WTC11 (cell line): ENCODE measurements at regions not wholly inside any gene's neighbourhood (a gene's known extent, or its start where the extent isn't known, plus 50 kb on each side); places are given as distances from the start of the nearest gene placed in this dataset.

Source experiments
- ATAC-seq: fragments of 200-7000 bp; cut with Tn5 transposase; 2 replicates; pipeline ENCODE4 v1.10.0; 2021; ENCODE audit warnings: mild to moderate bottlenecking, moderate library complexity
- CTCF ChIA-PET: fragments of 300-600 bp; sonication (Branson Sonifier 250); formaldehyde crosslinking; loops from one replicate; lab custom pipeline; 2021; ENCODE audit warnings: antibody characterized with exemption; lab: Charles Lee
- POLR2A ChIA-PET: fragments of 350-600 bp; sonication (Branson Sonifier 250); formaldehyde crosslinking; loops from one replicate; lab custom pipeline; 2021; ENCODE audit warnings: antibody characterized with exemption; lab: Charles Lee
- DNase-seq: peaks from one replicate; pipeline ENCODE4 v3.0.0; 2021; ENCODE audit warnings: low spot score
- H3K27ac Mint-ChIP-seq: 2 replicates; pipeline ENCODE4 v1.8.0; 2021; ENCODE audit warnings: mixed read lengths
- H3K27me3 Mint-ChIP-seq: 2 replicates; pipeline ENCODE4 v1.8.0; 2021; ENCODE audit warnings: low read depth, mild to moderate bottlenecking, moderate library complexity, mixed read lengths
- H3K36me3 Mint-ChIP-seq: 2 replicates; pipeline ENCODE4 v1.8.0; 2021; ENCODE audit warnings: mixed read lengths
- H3K4me1 Mint-ChIP-seq: 2 replicates; pipeline ENCODE4 v1.8.0; 2022; ENCODE audit warnings: mixed read lengths
- H3K4me3 Mint-ChIP-seq: 2 replicates; pipeline ENCODE4 v1.8.0; 2021; ENCODE audit warnings: mild to moderate bottlenecking, moderate library complexity, mixed read lengths
- H3K9me3 Mint-ChIP-seq: 2 replicates; pipeline ENCODE4 v1.8.0; 2021; ENCODE audit warnings: mixed read lengths
- ELF4 ChIP-seq: sonication (generic); formaldehyde crosslinking; IDR thresholded peaks from 2 replicates; pipeline ENCODE4 v1.8.1; 2022; ENCODE audit warnings: low read depth, mild to moderate bottlenecking, moderate library complexity, missing genetic modification reagents
- ETV6 ChIP-seq: sonication (generic); formaldehyde crosslinking; IDR thresholded peaks from 2 replicates; pipeline ENCODE4 v1.8.1; 2022; ENCODE audit warnings: mild to moderate bottlenecking, missing genetic modification reagents
- IRF2 ChIP-seq: sonication (generic); formaldehyde crosslinking; IDR thresholded peaks from 2 replicates; pipeline ENCODE4 v1.8.0; 2022; ENCODE audit warnings: low read depth, missing genetic modification reagents, borderline replicate concordance
- NR2C2 ChIP-seq: sonication (generic); formaldehyde crosslinking; IDR thresholded peaks from 2 replicates; pipeline ENCODE4 v1.8.0; 2022; ENCODE audit warnings: mild to moderate bottlenecking, missing genetic modification reagents
- OVOL2 ChIP-seq: fragments of 250-450 bp; sonication (Bioruptor Pico); IDR thresholded peaks from 2 replicates; pipeline ENCODE4 v1.9.0; 2021; ENCODE audit warnings: mild to moderate bottlenecking, borderline replicate concordance
- SP1 ChIP-seq: sonication (generic); formaldehyde crosslinking; conservative IDR thresholded peaks from 2 replicates; pipeline ENCODE4 v1.8.1; 2022; ENCODE audit warnings: missing genetic modification reagents
- TCF7 ChIP-seq: sonication (generic); formaldehyde crosslinking; IDR thresholded peaks from 2 replicates; pipeline ENCODE4 v1.8.0; 2022; ENCODE audit warnings: mild to moderate bottlenecking, low read depth, missing genetic modification reagents, moderate library complexity
- TP53 ChIP-seq: sonication (generic); formaldehyde crosslinking; IDR thresholded peaks from 2 replicates; pipeline ENCODE4 v1.8.1; 2023; ENCODE audit warnings: mild to moderate bottlenecking, missing genetic modification reagents
- ZNF121 ChIP-seq: sonication (generic); formaldehyde crosslinking; IDR thresholded peaks from 2 replicates; pipeline ENCODE4 v1.8.0; 2023; ENCODE audit warnings: missing genetic modification reagents
- ZNF232 ChIP-seq: sonication (generic); formaldehyde crosslinking; IDR thresholded peaks from 2 replicates; pipeline ENCODE4 v1.8.0; 2022; ENCODE audit warnings: mild to moderate bottlenecking, missing genetic modification reagents
- ZNF396 ChIP-seq: fragments of 250-450 bp; sonication (Bioruptor Pico); IDR thresholded peaks from 2 replicates; pipeline ENCODE4 v1.8.0; 2021; ENCODE audit warnings: mild to moderate bottlenecking, moderate library complexity, borderline replicate concordance
- TF ChIP-seq, protein P1 (sequence below): fragments of 250-450 bp; sonication (Bioruptor Pico); IDR thresholded peaks from 2 replicates; pipeline ENCODE4 v1.9.0; 2021; ENCODE audit warnings: mild to moderate bottlenecking
- TF ChIP-seq, protein P2 (sequence below): sonication (generic); formaldehyde crosslinking; IDR thresholded peaks from 2 replicates; pipeline ENCODE4 v1.8.1; 2023; ENCODE audit warnings: mild to moderate bottlenecking, missing genetic modification reagents, moderate library complexity
- TF ChIP-seq, protein P3 (sequence below): sonication (generic); formaldehyde crosslinking; IDR thresholded peaks from 2 replicates; pipeline ENCODE4 v1.8.0; 2022; ENCODE audit warnings: mild to moderate bottlenecking, missing genetic modification reagents
- TF ChIP-seq, protein P4 (sequence below): sonication (generic); formaldehyde crosslinking; IDR thresholded peaks from 2 replicates; pipeline ENCODE4 v1.8.1; 2023; ENCODE audit warnings: mild to moderate bottlenecking, missing genetic modification reagents, moderate library complexity
- TF ChIP-seq, protein P5 (sequence below): sonication (generic); formaldehyde crosslinking; IDR thresholded peaks from 2 replicates; pipeline ENCODE4 v1.8.1; 2022; ENCODE audit warnings: low read depth, mild to moderate bottlenecking, moderate library complexity, missing genetic modification reagents, borderline replicate concordance
- TF ChIP-seq, protein P6 (sequence below): sonication (generic); formaldehyde crosslinking; conservative IDR thresholded peaks from 2 replicates; pipeline ENCODE4 v1.8.1; 2022; ENCODE audit warnings: mild to moderate bottlenecking, missing genetic modification reagents
- TF ChIP-seq, protein P7 (sequence below): sonication (generic); formaldehyde crosslinking; IDR thresholded peaks from 2 replicates; pipeline ENCODE4 v1.8.0; 2022; ENCODE audit warnings: missing genetic modification reagents
- TF ChIP-seq, protein P8 (sequence below): sonication (generic); formaldehyde crosslinking; IDR thresholded peaks from 2 replicates; pipeline ENCODE4 v1.8.0; 2023; ENCODE audit warnings: missing genetic modification reagents

DNA sequence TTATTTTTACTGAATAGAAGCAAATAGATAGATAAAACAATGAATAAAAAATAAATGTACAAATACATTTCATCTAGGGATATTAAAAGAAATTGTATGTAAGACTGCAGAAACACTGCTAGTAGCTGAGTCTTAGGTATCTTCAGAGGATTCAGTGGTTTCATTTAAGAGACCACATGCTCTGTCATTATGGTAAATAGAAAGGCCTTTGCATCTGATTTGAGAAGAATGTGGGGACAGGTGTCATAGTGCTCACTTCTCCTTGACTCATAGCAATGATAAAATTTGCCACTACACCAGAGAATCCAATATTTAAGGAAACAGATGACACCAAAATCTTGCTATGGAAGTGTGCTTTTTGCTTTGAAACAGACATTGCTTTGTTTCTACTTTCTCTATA lies 59.8 kb upstream of the PPP1R2C start:
- DNase-seq (no peak), ATAC-seq (no peak)
- Mint-ChIP-seq H3K9me3 (peaks cover 11% of the 10 kb centered on the region), H3K36me3 (peaks cover 5% of the 10 kb centered on the region; the same call in 1 of the 2 replicates), H3K4me1 (peaks cover 14% of the 10 kb centered on the region), H3K27me3 (no peaks in the 10 kb centered on the region), H3K27ac (no peak overlapping the region), H3K4me3 (no peak overlapping the region)
- POLR2A ChIA-PET: no interaction called here
- TF ChIP-seq ELF4 (CRISPR knock-in tag) (no peak), IRF2 (CRISPR knock-in tag) (no peak), ZNF121 (CRISPR knock-in tag) (no peak), ZNF396 (CRISPR knock-in tag) (no peak), TP53 (CRISPR knock-in tag) (no peak), NR2C2 (CRISPR knock-in tag) (no peak), ETV6 (CRISPR knock-in tag) (no peak), SP1 (CRISPR knock-in tag) (no peak), TCF7 (CRISPR knock-in tag) (no peak), OVOL2 (CRISPR knock-in tag) (no peak), ZNF232 (CRISPR knock-in tag) (no peak)
- TF ChIP-seq, protein P1, sequence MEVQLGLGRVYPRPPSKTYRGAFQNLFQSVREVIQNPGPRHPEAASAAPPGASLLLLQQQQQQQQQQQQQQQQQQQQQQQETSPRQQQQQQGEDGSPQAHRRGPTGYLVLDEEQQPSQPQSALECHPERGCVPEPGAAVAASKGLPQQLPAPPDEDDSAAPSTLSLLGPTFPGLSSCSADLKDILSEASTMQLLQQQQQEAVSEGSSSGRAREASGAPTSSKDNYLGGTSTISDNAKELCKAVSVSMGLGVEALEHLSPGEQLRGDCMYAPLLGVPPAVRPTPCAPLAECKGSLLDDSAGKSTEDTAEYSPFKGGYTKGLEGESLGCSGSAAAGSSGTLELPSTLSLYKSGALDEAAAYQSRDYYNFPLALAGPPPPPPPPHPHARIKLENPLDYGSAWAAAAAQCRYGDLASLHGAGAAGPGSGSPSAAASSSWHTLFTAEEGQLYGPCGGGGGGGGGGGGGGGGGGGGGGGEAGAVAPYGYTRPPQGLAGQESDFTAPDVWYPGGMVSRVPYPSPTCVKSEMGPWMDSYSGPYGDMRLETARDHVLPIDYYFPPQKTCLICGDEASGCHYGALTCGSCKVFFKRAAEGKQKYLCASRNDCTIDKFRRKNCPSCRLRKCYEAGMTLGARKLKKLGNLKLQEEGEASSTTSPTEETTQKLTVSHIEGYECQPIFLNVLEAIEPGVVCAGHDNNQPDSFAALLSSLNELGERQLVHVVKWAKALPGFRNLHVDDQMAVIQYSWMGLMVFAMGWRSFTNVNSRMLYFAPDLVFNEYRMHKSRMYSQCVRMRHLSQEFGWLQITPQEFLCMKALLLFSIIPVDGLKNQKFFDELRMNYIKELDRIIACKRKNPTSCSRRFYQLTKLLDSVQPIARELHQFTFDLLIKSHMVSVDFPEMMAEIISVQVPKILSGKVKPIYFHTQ (CRISPR knock-in tag): no peak
- TF ChIP-seq, protein P2, sequence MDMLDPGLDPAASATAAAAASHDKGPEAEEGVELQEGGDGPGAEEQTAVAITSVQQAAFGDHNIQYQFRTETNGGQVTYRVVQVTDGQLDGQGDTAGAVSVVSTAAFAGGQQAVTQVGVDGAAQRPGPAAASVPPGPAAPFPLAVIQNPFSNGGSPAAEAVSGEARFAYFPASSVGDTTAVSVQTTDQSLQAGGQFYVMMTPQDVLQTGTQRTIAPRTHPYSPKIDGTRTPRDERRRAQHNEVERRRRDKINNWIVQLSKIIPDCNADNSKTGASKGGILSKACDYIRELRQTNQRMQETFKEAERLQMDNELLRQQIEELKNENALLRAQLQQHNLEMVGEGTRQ: no peak
- TF ChIP-seq, protein P3, sequence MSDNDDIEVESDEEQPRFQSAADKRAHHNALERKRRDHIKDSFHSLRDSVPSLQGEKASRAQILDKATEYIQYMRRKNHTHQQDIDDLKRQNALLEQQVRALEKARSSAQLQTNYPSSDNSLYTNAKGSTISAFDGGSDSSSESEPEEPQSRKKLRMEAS (CRISPR knock-in tag): no peak
- TF ChIP-seq, protein P4, sequence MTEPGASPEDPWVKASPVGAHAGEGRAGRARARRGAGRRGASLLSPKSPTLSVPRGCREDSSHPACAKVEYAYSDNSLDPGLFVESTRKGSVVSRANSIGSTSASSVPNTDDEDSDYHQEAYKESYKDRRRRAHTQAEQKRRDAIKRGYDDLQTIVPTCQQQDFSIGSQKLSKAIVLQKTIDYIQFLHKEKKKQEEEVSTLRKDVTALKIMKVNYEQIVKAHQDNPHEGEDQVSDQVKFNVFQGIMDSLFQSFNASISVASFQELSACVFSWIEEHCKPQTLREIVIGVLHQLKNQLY (CRISPR knock-in tag): no peak
- TF ChIP-seq, protein P5, sequence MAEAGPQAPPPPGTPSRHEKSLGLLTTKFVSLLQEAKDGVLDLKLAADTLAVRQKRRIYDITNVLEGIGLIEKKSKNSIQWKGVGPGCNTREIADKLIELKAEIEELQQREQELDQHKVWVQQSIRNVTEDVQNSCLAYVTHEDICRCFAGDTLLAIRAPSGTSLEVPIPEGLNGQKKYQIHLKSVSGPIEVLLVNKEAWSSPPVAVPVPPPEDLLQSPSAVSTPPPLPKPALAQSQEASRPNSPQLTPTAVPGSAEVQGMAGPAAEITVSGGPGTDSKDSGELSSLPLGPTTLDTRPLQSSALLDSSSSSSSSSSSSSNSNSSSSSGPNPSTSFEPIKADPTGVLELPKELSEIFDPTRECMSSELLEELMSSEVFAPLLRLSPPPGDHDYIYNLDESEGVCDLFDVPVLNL (CRISPR knock-in tag): no peak
- TF ChIP-seq, protein P6, sequence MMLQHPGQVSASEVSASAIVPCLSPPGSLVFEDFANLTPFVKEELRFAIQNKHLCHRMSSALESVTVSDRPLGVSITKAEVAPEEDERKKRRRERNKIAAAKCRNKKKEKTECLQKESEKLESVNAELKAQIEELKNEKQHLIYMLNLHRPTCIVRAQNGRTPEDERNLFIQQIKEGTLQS (CRISPR knock-in tag): no peak
- TF ChIP-seq, protein P7, sequence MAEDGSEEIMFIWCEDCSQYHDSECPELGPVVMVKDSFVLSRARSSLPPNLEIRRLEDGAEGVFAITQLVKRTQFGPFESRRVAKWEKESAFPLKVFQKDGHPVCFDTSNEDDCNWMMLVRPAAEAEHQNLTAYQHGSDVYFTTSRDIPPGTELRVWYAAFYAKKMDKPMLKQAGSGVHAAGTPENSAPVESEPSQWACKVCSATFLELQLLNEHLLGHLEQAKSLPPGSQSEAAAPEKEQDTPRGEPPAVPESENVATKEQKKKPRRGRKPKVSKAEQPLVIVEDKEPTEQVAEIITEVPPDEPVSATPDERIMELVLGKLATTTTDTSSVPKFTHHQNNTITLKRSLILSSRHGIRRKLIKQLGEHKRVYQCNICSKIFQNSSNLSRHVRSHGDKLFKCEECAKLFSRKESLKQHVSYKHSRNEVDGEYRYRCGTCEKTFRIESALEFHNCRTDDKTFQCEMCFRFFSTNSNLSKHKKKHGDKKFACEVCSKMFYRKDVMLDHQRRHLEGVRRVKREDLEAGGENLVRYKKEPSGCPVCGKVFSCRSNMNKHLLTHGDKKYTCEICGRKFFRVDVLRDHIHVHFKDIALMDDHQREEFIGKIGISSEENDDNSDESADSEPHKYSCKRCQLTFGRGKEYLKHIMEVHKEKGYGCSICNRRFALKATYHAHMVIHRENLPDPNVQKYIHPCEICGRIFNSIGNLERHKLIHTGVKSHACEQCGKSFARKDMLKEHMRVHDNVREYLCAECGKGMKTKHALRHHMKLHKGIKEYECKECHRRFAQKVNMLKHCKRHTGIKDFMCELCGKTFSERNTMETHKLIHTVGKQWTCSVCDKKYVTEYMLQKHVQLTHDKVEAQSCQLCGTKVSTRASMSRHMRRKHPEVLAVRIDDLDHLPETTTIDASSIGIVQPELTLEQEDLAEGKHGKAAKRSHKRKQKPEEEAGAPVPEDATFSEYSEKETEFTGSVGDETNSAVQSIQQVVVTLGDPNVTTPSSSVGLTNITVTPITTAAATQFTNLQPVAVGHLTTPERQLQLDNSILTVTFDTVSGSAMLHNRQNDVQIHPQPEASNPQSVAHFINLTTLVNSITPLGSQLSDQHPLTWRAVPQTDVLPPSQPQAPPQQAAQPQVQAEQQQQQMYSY (CRISPR knock-in tag): no peak
- TF ChIP-seq, protein P8, sequence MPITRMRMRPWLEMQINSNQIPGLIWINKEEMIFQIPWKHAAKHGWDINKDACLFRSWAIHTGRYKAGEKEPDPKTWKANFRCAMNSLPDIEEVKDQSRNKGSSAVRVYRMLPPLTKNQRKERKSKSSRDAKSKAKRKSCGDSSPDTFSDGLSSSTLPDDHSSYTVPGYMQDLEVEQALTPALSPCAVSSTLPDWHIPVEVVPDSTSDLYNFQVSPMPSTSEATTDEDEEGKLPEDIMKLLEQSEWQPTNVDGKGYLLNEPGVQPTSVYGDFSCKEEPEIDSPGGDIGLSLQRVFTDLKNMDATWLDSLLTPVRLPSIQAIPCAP (CRISPR knock-in tag): no peak
- CTCF ChIA-PET: no interaction called here
